GM12873 (cell line): ENCODE measurements at regions not wholly inside any gene's neighbourhood (a gene's known extent, or its start where the extent isn't known, plus 50 kb on each side); places are given as distances from the start of the nearest gene placed in this dataset.

Experiments
- TF ChIP-seq, protein P1 (sequence below): IDR thresholded peaks from 2 replicates; pipeline ENCODE4 v1.5.1; 2012; ENCODE audit warnings: low read depth, mild to moderate bottlenecking, moderate library complexity, low read length, control low read depth; ENCODE audit not compliant: insufficient read depth; ENCODE audit errors: missing control alignments

DNA sequence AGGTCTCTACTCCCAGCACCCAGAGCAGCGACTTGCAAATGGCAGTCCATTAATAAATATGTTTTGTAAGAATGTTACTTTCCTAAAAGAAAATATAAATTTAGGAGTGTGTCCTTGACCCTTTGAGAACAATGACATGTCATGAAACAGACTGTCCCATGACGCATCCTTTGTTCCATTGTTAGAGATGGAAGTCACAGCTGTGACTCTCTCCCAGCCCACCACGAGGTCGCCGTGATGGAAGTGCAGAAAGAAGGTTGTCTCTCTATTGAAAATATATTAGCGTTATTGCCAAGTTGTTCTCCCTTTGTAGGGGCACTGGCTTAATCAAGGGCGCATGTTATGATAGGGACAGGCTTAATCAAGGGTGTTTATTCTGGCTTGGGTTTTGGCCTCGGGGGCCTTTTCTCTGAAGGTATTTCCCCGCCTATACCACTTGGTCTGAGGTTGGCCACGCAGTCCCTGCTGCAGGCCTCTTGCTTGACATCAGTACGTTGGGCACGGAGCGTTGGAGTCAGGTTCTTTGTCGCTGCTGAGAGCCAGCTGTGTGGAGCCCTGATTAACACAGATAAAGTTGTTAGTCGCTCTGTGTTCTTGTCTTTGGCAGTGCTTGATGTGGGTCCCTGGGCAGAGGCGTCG, 126.7 kb upstream of the ZNF536 start:
- TF ChIP-seq, protein P1, sequence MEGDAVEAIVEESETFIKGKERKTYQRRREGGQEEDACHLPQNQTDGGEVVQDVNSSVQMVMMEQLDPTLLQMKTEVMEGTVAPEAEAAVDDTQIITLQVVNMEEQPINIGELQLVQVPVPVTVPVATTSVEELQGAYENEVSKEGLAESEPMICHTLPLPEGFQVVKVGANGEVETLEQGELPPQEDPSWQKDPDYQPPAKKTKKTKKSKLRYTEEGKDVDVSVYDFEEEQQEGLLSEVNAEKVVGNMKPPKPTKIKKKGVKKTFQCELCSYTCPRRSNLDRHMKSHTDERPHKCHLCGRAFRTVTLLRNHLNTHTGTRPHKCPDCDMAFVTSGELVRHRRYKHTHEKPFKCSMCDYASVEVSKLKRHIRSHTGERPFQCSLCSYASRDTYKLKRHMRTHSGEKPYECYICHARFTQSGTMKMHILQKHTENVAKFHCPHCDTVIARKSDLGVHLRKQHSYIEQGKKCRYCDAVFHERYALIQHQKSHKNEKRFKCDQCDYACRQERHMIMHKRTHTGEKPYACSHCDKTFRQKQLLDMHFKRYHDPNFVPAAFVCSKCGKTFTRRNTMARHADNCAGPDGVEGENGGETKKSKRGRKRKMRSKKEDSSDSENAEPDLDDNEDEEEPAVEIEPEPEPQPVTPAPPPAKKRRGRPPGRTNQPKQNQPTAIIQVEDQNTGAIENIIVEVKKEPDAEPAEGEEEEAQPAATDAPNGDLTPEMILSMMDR = no peak

DNA sequence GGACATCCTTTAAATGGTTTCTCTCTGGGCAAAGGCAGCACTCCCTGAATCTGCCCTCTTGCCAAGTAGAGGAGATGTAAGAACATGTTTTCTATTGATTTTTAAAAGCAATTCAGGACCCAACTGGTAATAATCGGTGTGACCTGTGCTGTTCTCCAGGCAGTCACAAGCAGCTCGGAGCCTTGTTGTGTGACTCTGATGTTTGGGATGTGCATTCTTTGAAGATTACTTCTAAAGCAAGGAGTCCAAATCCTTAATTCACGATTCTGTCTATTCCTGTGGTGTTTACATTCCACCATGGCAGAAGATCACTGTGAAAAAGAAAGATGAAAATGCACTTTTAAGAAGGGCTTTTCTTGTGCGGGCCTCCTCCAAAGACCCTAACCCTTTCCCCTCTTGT, 122.3 kb upstream of the ZNF536 start:
- TF ChIP-seq, protein P1 = no peak

GRCh38 chr19:30252214-30252613, 120.0 kb upstream of the ZNF536 start:
- TF ChIP-seq, protein P1 = no peak

GRCh38 chr19:30253581-30253996, 118.6 kb upstream of the ZNF536 start:
- TF ChIP-seq, protein P1 = no peak

- TF ChIP-seq, protein P1 = no peak
Observed at GRCh38 chr19:30254158-30254557, 118.0 kb upstream of the ZNF536 start.

DNA sequence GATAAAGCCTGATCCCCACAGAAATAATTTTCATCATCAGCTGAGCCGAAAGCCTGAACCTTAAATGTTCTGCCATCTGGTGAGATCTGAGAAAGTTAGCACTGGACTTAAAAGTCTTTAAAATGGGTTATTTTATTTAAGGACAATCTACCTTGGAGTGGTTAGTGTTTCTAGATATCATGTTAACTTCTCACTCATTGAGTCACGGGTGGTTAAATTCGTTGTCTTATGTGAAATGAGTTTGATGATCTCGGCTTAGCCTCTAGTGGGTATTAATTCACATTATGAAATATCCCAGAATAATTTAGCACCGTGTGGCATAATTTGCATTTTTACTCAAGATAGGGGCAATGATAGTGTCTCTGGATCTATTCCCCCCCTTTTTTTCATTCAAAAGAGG, 117.4 kb upstream of the ZNF536 start:
- TF ChIP-seq, protein P1 = no peak

DNA sequence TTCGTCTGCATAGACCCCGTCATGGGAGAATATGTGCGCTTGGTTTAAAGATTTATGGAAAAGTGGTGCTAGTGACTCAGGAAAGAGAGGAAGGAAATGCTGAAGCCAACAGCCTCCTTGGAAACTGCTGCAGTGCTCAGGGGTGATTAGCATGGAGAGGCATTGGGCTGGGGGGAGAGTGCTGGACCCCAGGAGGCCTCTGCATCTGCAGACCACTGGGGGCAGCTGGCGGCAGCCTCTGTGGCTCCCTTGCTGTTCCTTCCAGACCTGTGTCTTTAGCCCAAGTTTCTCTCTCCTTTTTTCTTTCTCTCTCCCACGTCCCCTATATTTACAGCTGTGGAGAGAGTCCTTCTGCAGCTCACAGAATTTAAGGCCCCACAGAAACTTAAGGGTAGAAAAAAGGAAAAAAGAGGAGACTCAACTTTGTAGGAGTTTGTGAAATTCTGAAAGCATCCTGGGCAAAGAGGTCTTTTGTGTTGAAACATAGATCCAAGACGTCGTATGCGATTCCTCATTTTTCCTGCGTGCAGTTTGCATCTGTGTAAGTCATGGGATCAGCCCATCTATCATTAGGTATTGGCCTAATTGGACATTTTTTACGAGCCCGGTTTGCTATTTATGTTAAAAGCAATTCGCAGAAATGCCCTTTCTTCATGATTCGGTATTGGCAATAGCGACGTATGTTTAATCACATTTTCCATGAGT, 116.2 kb upstream of the ZNF536 start:
- TF ChIP-seq, protein P1 = no peak
